PC-3 (cell line): ENCODE measurements at regions not wholly inside any gene's neighbourhood (a gene's known extent, or its start where the extent isn't known, plus 50 kb on each side); places are given as distances from the start of the nearest gene placed in this dataset.

Source experiments
- ATAC-seq: fragments of 200-7000 bp; cut with Tn5 transposase; 2 replicates; pipeline ENCODE4 v1.9.1; 2020; ENCODE audit warnings: mild to moderate bottlenecking, moderate library complexity
- BruUV-seq: library from RNA; stranded (reverse); fragments of 400-500 nt; replicated peaks from 2 replicates; lab custom pipeline; 2021; lab: Mats Ljungman, UMichigan
- CTCF ChIA-PET: fragments of 300-600 bp; sonication (Branson Sonifier 250); formaldehyde crosslinking; loops from one replicate; lab custom pipeline; 2022; ENCODE audit warnings: antibody characterized with exemption; lab: Charles Lee
- POLR2A ChIA-PET: fragments of 300-600 bp; sonication (Branson Sonifier 250); formaldehyde crosslinking; loops from one replicate; lab custom pipeline; 2022; ENCODE audit warnings: antibody characterized with exemption; ENCODE audit not compliant: unreplicated experiment; lab: Charles Lee
- DNase-seq: peaks from one replicate; pipeline ENCODE4 v3.0.0-alpha.2; 2015
- H2AFZ ChIP-seq: fragments of 300-600 bp; sonication (generic); 2 replicates; pipeline ENCODE4 v1.6.0; 2016; ENCODE audit warnings: antibody characterized with exemption, low read length
- H3F3A ChIP-seq: fragments of 300-600 bp; sonication (generic); one replicate; pipeline ENCODE4 v1.6.0; 2017; ENCODE audit warnings: antibody characterized with exemption, low read length, control low read depth, mild to moderate bottlenecking; ENCODE audit not compliant: unreplicated experiment
- H3K27ac ChIP-seq: fragments of 300-600 bp; sonication (generic); 2 replicates; pipeline ENCODE4 v1.5.1; 2016; ENCODE audit warnings: mild to moderate bottlenecking, low read length
- H3K27me3 ChIP-seq: fragments of 300-600 bp; sonication (generic); 2 replicates; pipeline ENCODE4 v1.6.1; 2016; ENCODE audit warnings: low read length, mixed read lengths
- H3K36me3 ChIP-seq: fragments of 300-600 bp; sonication (generic); 2 replicates; pipeline ENCODE4 v1.6.1; 2016; ENCODE audit warnings: low read depth, mixed run types, low read length, mixed read lengths
- H3K4me1 ChIP-seq: fragments of 300-600 bp; sonication (generic); 2 replicates; pipeline ENCODE4 v1.5.1; 2016; ENCODE audit warnings: low read length; ENCODE audit not compliant: insufficient read depth
- H3K4me2 ChIP-seq: fragments of 300-600 bp; sonication (generic); 2 replicates; pipeline ENCODE4 v1.6.0; 2016; ENCODE audit warnings: low read length
- H3K4me3 ChIP-seq: fragments of 300-600 bp; sonication (generic); 2 replicates; pipeline ENCODE4 v1.5.1; 2016; ENCODE audit warnings: mild to moderate bottlenecking, low read length, mixed read lengths
- H3K79me2 ChIP-seq: fragments of 300-600 bp; sonication (generic); 2 replicates; pipeline ENCODE4 v1.6.1; 2017; ENCODE audit warnings: low read length, mixed read lengths
- H3K9ac ChIP-seq: fragments of 300-600 bp; sonication (generic); 2 replicates; pipeline ENCODE4 v1.6.0; 2016; ENCODE audit warnings: mild to moderate bottlenecking, low read length
- H3K9me2 ChIP-seq: fragments of 300-600 bp; sonication (generic); replicated peaks from 2 replicates; pipeline ENCODE4 v1.6.1; 2016; ENCODE audit warnings: mixed run types, low read length, mixed read lengths
- H3K9me3 ChIP-seq: fragments of 300-600 bp; sonication (generic); 2 replicates; pipeline ENCODE4 v1.6.1; 2016; ENCODE audit warnings: low read length, mixed read lengths
- H4K20me1 ChIP-seq: fragments of 300-600 bp; sonication (generic); 2 replicates; pipeline ENCODE4 v1.6.1; 2016; ENCODE audit warnings: low read length, mixed read lengths
- EZH2 ChIP-seq: fragments of 300-600 bp; sonication (generic); IDR thresholded peaks from one replicate; pipeline ENCODE4 v1.6.1; 2017; ENCODE audit warnings: antibody characterized with exemption, mild to moderate bottlenecking, low read length; ENCODE audit not compliant: unreplicated experiment
- EZH2phosphoT487 ChIP-seq: fragments of 300-600 bp; sonication (generic); IDR thresholded peaks from 2 replicates; pipeline ENCODE4 v1.6.1; 2018; ENCODE audit warnings: mild to moderate bottlenecking, antibody characterized with exemption, low read length, borderline replicate concordance
- intact Hi-C: fragments of 100-400 bp; cut with micrococcal nuclease; formaldehyde crosslinking; loops from 2 replicates; pipeline ENCODE4 v1.9.0; 2023
- TF ChIP-seq, protein P1 (sequence below): fragments of 300-600 bp; sonication (generic); conservative IDR thresholded peaks from 2 replicates; pipeline ENCODE4 v1.5.1; 2017; ENCODE audit warnings: antibody characterized with exemption, low read depth, mild to moderate bottlenecking, low read length

DNA sequence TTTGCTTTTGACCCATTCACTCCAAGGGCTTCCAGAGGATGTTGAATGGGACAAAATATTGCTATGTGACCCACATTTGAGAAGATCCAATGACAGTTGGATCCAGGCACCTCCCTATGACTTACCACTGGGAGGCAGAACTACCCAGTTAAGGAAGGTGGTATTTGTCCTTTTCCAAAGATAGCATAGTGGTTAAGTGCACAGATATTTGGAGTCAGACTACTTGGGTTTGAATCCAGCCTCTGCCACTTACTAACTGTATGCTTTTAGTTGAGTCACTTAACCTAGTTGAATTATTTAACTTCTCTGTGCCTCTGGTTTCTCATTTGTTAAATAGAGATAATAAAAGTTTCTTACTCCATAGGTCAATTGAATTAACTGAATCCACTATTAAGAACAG lies 74.5 kb upstream of the PALM2AKAP2 start:
- Histone ChIP-seq H3K36me3 (no peaks in the 10 kb centered on the region), H3K9me2 (no peaks in the 10 kb centered on the region), H3K4me2 (no peak overlapping the region), H3K27ac (no peak overlapping the region), H3F3A (no peaks in the 10 kb centered on the region), H3K9ac (no peak overlapping the region), H3K9me3 (no peaks in the 10 kb centered on the region), H4K20me1 (no peaks in the 10 kb centered on the region), H3K27me3 (no peaks in the 10 kb centered on the region), H2AFZ (no peak overlapping the region), H3K4me3 (no peak overlapping the region), H3K4me1 (no peaks in the 10 kb centered on the region), H3K79me2 (no peaks in the 10 kb centered on the region)
- ChIA-PET POLR2A (no interaction called here), CTCF (no interaction called here)
- TF ChIP-seq EZH2phosphoT487 (no peak), EZH2 (no peak)
- TF ChIP-seq, protein P1, sequence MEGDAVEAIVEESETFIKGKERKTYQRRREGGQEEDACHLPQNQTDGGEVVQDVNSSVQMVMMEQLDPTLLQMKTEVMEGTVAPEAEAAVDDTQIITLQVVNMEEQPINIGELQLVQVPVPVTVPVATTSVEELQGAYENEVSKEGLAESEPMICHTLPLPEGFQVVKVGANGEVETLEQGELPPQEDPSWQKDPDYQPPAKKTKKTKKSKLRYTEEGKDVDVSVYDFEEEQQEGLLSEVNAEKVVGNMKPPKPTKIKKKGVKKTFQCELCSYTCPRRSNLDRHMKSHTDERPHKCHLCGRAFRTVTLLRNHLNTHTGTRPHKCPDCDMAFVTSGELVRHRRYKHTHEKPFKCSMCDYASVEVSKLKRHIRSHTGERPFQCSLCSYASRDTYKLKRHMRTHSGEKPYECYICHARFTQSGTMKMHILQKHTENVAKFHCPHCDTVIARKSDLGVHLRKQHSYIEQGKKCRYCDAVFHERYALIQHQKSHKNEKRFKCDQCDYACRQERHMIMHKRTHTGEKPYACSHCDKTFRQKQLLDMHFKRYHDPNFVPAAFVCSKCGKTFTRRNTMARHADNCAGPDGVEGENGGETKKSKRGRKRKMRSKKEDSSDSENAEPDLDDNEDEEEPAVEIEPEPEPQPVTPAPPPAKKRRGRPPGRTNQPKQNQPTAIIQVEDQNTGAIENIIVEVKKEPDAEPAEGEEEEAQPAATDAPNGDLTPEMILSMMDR, result peak; percentile 32; the same call in 1 of the 2 replicates
- DNase-seq (peak; percentile 66), ATAC-seq (peak; percentile 33; the same call in 1 of the 2 replicates)
- no TSS peak for BruUV-seq
- intact Hi-C loops, result no loop called here

DNA sequence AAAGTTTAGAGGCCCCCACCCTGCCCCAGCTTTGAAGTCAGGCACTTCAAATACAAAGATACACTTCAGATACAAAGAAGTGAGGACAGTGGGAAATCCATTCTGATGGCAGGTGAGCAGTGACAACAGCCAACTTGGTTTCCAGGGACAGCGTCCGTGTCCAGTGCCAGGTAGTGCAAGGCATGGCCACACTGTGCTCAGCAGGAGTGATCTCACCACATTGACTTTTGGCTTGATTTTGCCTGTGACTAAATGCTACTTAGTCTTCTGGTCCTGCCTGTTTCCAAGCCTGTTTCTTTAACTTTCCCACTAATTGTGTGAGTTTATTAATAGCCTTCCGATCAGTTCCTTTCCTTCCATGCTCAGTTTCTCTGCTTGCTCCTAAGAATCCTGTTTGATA lies 72.6 kb upstream of the PALM2AKAP2 start:
- Histone ChIP-seq H3K9me3 (no peaks in the 10 kb centered on the region), H2AFZ (no peak overlapping the region), H3K9ac (no peak overlapping the region), H3K27ac (no peak overlapping the region), H3K4me1 (no peaks in the 10 kb centered on the region), H3K36me3 (no peaks in the 10 kb centered on the region), H4K20me1 (no peaks in the 10 kb centered on the region), H3K27me3 (no peaks in the 10 kb centered on the region), H3F3A (no peaks in the 10 kb centered on the region), H3K4me3 (no peak overlapping the region), H3K9me2 (no peaks in the 10 kb centered on the region), H3K79me2 (no peaks in the 10 kb centered on the region), H3K4me2 (no peak overlapping the region)
- TF ChIP-seq EZH2phosphoT487 (no peak), EZH2 (no peak)
- TF ChIP-seq, protein P1, result no peak
- ATAC-seq, result no peak
- POLR2A ChIA-PET, result no interaction called here
- intact Hi-C loops, result no loop called here
- CTCF ChIA-PET, result no interaction called here
- peak; percentile 22 for DNase-seq
- no TSS peak for BruUV-seq

DNA sequence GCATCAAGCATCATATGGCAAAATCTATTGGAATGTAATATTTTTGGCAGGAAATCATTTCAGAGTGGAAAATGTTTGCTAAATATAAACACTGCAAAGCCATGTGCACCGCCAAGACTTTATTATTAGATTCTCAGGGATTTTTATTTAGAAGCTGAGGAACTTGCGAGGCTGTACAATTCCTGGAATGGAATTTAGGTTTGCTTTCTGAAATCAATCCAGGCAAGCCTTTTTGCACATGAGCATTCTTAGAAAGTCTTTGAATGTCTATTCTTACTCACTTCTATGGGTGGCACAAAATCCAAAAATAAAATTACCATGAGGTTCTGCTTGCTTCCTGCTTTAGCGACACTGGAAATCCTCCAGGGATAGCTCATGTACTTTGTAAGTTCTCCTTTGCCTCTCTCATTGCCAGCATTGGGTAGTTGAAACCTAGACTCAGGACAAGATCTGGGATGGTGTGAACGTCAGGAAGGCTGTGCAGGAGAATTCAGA lies 71.5 kb upstream of the PALM2AKAP2 start:
- Histone ChIP-seq H3K9me2 (no peaks in the 10 kb centered on the region), H3K79me2 (no peaks in the 10 kb centered on the region), H3K4me2 (no peak overlapping the region), H3K36me3 (no peaks in the 10 kb centered on the region), H3K9ac (no peak overlapping the region), H3K4me1 (no peaks in the 10 kb centered on the region), H3K27me3 (no peaks in the 10 kb centered on the region), H2AFZ (no peak overlapping the region), H4K20me1 (no peaks in the 10 kb centered on the region), H3K4me3 (no peak overlapping the region), H3K27ac (no peak overlapping the region), H3K9me3 (no peaks in the 10 kb centered on the region), H3F3A (no peaks in the 10 kb centered on the region)
- BruUV-seq, result no TSS peak
- ChIA-PET CTCF (no interaction called here), POLR2A (no interaction called here)
- TF ChIP-seq, protein P1, result no peak
- TF ChIP-seq EZH2phosphoT487, result no peak
- TF ChIP-seq EZH2, result no peak
- ATAC-seq (no peak), DNase-seq (no peak)
- intact Hi-C loops, result no loop called here
